ENCODE measurements at regions not wholly inside any gene's neighbourhood (a gene's known extent, or its start where the extent isn't known, plus 50 kb on each side); places are given as distances from the start of the nearest gene placed in this dataset.

- ATAC-seq = no peak
- H3K9me3 Mint-ChIP-seq = no peaks in the 10 kb centered on the region
- no peak overlapping the region for H3K27ac Mint-ChIP-seq
- peaks cover 18% of the 10 kb centered on the region for H3K27me3 Mint-ChIP-seq (ENCODE audit: low read depth)
- peaks cover 8% of the 10 kb centered on the region for H3K4me1 Mint-ChIP-seq
- CTCF ChIA-PET = interaction anchor here (1.8 kb wide), 1 partner anchor 12 kb away, joined by 6 read pairs; no protein-coding TSS in a partner anchor
- TF ChIP-seq CDX4 (CRISPR knock-in tag; IDR thresholded peaks at IDR 0.05; ENCODE audit: borderline replicate concordance) (no peak), ATF3 (CRISPR knock-in tag; conservative IDR thresholded peaks at IDR 0.05) (no peak)
- POLR2A ChIA-PET = no interaction called here
- no peaks in the 10 kb centered on the region for H3K36me3 Mint-ChIP-seq
- no peak overlapping the region for H3K4me3 Mint-ChIP-seq
- no peak for DNase-seq (ENCODE audit: low spot score)
These were observed 74.7 kb downstream of the GSC start for GRCh38 chr14:94695231-94695630.

DNA sequence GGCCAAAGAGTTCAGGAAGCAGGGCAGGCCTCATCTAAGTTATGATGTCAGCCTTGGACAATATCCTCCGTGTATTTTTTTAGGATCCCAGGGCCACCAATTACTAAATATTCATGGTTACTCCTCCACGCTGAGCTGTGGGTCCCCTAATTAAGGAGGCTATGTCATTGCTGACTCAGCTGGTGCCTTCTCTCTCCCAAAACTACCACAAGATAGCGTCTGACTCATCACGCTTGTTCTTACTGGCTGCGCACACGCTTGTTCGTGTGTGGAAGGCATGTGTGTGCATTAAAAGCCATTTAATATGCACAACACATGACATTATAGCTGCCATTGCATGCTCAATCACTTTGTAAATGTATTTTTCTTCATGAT lies 78.3 kb downstream of the GSC start:
- no peak overlapping the region for H3K4me3 Mint-ChIP-seq
- H3K9me3 Mint-ChIP-seq = no peaks in the 10 kb centered on the region
- ATAC-seq (no peak), DNase-seq (ENCODE audit: low spot score) (no peak)
- H3K4me1 Mint-ChIP-seq = peaks cover 13% of the 10 kb centered on the region
- H3K27me3 Mint-ChIP-seq (ENCODE audit: low read depth) = peaks cover 24% of the 10 kb centered on the region
- TF ChIP-seq ZNF232 (CRISPR knock-in tag; IDR thresholded peaks at IDR 0.05) (no peak), ZNF532 (CRISPR knock-in tag; IDR thresholded peaks at IDR 0.05; ENCODE audit: borderline replicate concordance) (no peak), FOXJ3 (CRISPR knock-in tag; IDR thresholded peaks at IDR 0.05; ENCODE audit: borderline replicate concordance) (no peak), ZNF396 (CRISPR knock-in tag; IDR thresholded peaks at IDR 0.05; ENCODE audit: borderline replicate concordance) (no peak), CREB1 (CRISPR knock-in tag; IDR thresholded peaks at IDR 0.05) (no peak), NFE2L1 (CRISPR knock-in tag; IDR thresholded peaks at IDR 0.05) (no peak), GRHL2 (CRISPR knock-in tag; IDR thresholded peaks at IDR 0.05; ENCODE audit: insufficient replicate concordance, severe bottlenecking) (no peak), HMGA2 (CRISPR knock-in tag; IDR thresholded peaks at IDR 0.05) (no peak), SOX15 (CRISPR knock-in tag; IDR thresholded peaks at IDR 0.05) (no peak), PREB (CRISPR knock-in tag; IDR thresholded peaks at IDR 0.05; ENCODE audit: borderline replicate concordance) (no peak), ZNF416 (CRISPR knock-in tag; IDR thresholded peaks at IDR 0.05) (no peak)
- TF ChIP-seq, protein P1, sequence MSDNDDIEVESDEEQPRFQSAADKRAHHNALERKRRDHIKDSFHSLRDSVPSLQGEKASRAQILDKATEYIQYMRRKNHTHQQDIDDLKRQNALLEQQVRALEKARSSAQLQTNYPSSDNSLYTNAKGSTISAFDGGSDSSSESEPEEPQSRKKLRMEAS (CRISPR knock-in tag; IDR thresholded peaks at IDR 0.05) = no peak
- TF ChIP-seq, protein P2, sequence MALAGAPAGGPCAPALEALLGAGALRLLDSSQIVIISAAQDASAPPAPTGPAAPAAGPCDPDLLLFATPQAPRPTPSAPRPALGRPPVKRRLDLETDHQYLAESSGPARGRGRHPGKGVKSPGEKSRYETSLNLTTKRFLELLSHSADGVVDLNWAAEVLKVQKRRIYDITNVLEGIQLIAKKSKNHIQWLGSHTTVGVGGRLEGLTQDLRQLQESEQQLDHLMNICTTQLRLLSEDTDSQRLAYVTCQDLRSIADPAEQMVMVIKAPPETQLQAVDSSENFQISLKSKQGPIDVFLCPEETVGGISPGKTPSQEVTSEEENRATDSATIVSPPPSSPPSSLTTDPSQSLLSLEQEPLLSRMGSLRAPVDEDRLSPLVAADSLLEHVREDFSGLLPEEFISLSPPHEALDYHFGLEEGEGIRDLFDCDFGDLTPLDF (CRISPR knock-in tag; IDR thresholded peaks at IDR 0.05) = no peak
- TF ChIP-seq, protein P3, sequence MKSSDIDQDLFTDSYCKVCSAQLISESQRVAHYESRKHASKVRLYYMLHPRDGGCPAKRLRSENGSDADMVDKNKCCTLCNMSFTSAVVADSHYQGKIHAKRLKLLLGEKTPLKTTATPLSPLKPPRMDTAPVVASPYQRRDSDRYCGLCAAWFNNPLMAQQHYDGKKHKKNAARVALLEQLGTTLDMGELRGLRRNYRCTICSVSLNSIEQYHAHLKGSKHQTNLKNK (CRISPR knock-in tag; IDR thresholded peaks at IDR 0.05) = no peak
- ChIA-PET POLR2A (no interaction called here), CTCF (interaction anchor here (1.7 to 2.6 kb wide), 2 partner anchors 57 to 741 kb away, joined by 10 to 20 read pairs; no protein-coding TSS in a partner anchor)
- H3K36me3 Mint-ChIP-seq = no peaks in the 10 kb centered on the region
- H3K27ac Mint-ChIP-seq = no peak overlapping the region

All from WTC11 (cell line).